NT2/D1 (cell line): ENCODE measurements at regions not wholly inside any gene's neighbourhood (a gene's known extent, or its start where the extent isn't known, plus 50 kb on each side); places are given as distances from the start of the nearest gene placed in this dataset.

ENCODE experiments used
- DNase-seq: peaks from one replicate; pipeline ENCODE4 v3.0.0-alpha.2; 2011; ENCODE audit warnings: low read depth, low spot score
- H3K27me3 ChIP-seq: 2 replicates; pipeline ENCODE4 v1.6.0; 2011; ENCODE audit warnings: mild to moderate bottlenecking; ENCODE audit not compliant: insufficient read length, insufficient read depth
- H3K36me3 ChIP-seq: 2 replicates; pipeline ENCODE4 v1.6.1; 2011; ENCODE audit warnings: mild to moderate bottlenecking, low read length, mixed read lengths; ENCODE audit not compliant: insufficient read depth, insufficient read length
- H3K4me1 ChIP-seq: 2 replicates; pipeline ENCODE4 v1.5.1; 2011; ENCODE audit not compliant: insufficient read depth, insufficient read length
- H3K4me3 ChIP-seq: 2 replicates; pipeline ENCODE4 v1.5.1; 2011; ENCODE audit warnings: low read depth; ENCODE audit not compliant: insufficient read length
- H3K9ac ChIP-seq: 2 replicates; pipeline ENCODE4 v1.6.0; 2011; ENCODE audit warnings: low read depth; ENCODE audit not compliant: insufficient read length
- H3K9me3 ChIP-seq: 2 replicates; pipeline ENCODE4 v1.5.1; 2011; ENCODE audit warnings: mild to moderate bottlenecking, low read length; ENCODE audit not compliant: insufficient read depth
- SUZ12 ChIP-seq: IDR thresholded peaks from 2 replicates; pipeline ENCODE4 v1.6.1; 2011; ENCODE audit not compliant: insufficient read length, insufficient read depth; ENCODE audit errors: extremely low read depth
- YY1 ChIP-seq: IDR thresholded peaks from 2 replicates; pipeline ENCODE4 v1.6.1; 2011; ENCODE audit not compliant: insufficient read length, insufficient read depth
- ZNF274 ChIP-seq: IDR thresholded peaks from 2 replicates; pipeline ENCODE4 v1.6.1; 2011; ENCODE audit warnings: mild to moderate bottlenecking, low read depth, low read length

DNA sequence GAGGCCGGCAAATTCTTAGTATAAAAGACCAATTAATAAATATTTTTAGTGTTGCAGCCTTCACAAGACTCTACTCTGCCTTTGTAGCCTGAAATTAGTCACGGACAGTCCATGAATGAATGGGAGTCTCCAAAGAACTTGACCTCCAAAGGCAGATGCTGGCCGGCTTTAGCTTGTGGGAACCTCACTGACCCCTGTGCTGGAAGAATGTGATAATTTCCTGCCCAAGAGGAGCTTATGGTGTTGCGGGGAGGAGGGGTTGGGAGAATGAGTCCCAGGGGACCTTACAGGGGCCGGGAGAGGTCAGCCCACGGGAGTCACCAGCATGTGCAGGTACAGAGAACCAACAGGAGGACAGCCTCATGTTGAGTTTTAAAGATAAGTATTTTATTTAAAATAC, 143.1 kb downstream of the IRX2 start:
- Histone ChIP-seq H3K36me3 (no peaks in the 10 kb centered on the region), H3K9me3 (no peaks in the 10 kb centered on the region), H3K9ac (no peak overlapping the region), H3K4me1 (no peaks in the 10 kb centered on the region), H3K4me3 (no peak overlapping the region), H3K27me3 (no peaks in the 10 kb centered on the region)
- no peak for TF ChIP-seq YY1
- no peak for TF ChIP-seq ZNF274
- no peak for TF ChIP-seq SUZ12
- DNase-seq, result no peak

- TF ChIP-seq SUZ12, result no peak
- no peak for TF ChIP-seq YY1
- TF ChIP-seq ZNF274, result no peak
- Histone ChIP-seq H3K36me3 (no peaks in the 10 kb centered on the region), H3K4me1 (no peaks in the 10 kb centered on the region), H3K4me3 (no peak overlapping the region), H3K9ac (no peak overlapping the region), H3K9me3 (no peaks in the 10 kb centered on the region), H3K27me3 (no peaks in the 10 kb centered on the region)
- DNase-seq, result no peak
These were observed 143.9 kb downstream of the IRX2 start for GRCh38 chr5:2607598-2607997.

GRCh38 chr5:2603272-2603575, 148.3 kb downstream of the IRX2 start:
- no peak for TF ChIP-seq ZNF274
- no peak for TF ChIP-seq YY1
- TF ChIP-seq SUZ12, result no peak
- DNase-seq, result no peak
- H3K9ac ChIP-seq, result no peak overlapping the region
- H3K4me1 ChIP-seq, result no peaks in the 10 kb centered on the region
- H3K9me3 ChIP-seq, result no peaks in the 10 kb centered on the region
- no peaks in the 10 kb centered on the region for H3K36me3 ChIP-seq
- H3K27me3 ChIP-seq, result no peaks in the 10 kb centered on the region
- no peak overlapping the region for H3K4me3 ChIP-seq

DNA sequence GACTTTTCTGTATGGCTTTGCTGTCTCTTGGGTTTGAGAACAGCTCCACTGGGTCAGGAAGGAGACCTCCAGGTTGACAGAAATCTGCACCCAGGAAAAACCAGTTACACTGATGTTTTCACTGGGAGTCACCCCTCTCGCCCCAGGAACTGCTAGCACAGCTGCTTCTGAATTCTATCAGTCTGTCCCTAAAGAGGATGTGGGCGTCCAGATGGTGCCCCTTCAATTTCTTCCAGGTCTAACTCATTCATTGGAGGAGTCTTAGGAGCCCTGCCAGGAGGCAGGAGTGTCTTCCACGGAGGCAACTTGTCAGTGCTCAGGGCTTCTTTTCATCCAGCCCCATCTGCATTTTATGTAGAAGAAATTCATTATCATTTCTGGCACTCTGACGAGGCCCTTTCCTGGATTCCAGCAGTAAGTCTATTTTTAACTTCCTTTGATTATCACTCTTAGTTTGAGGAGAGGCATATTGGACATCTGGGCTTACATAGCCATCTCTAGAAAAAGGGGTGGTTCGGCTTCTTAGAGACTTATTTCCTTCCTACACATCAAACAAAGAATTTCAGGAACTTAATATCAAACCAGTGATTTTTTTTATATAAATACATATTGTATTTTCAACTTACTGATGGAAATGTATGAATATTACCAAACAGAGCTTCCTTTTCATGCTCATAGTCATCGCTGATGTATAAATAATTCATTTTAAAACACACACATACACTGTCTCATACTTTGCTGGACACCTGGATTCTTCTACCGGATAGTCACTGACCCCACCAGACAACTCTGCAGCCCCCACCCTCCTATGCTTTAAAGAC, 148.8 kb downstream of the IRX2 start:
- H3K27me3 ChIP-seq, result no peaks in the 10 kb centered on the region
- H3K9ac ChIP-seq, result no peak overlapping the region
- no peak overlapping the region for H3K4me3 ChIP-seq
- no peaks in the 10 kb centered on the region for H3K4me1 ChIP-seq
- DNase-seq, result no peak
- no peaks in the 10 kb centered on the region for H3K36me3 ChIP-seq
- no peaks in the 10 kb centered on the region for H3K9me3 ChIP-seq
- no peak for TF ChIP-seq ZNF274
- TF ChIP-seq YY1, result no peak
- TF ChIP-seq SUZ12, result no peak

DNA sequence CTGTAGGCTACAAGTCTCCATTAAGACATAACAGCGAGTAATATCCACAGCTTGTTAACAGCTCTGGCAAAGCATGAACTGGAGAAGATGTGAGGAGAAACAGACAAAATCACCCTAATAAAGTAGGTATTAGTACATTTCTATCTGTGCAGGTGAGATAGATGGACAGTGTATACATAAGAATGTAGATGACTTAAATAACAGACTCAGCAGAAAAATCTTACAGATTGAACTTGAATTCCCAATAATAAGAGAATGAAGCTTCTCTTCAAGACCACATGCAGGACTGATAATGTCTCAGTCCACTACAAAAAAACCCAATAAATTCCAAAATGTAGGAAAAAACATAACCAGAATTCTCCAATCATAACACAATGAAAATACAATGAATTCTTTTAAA, 153.0 kb downstream of the IRX2 start:
- H3K36me3 ChIP-seq, result no peaks in the 10 kb centered on the region
- no peak overlapping the region for H3K9ac ChIP-seq
- no peaks in the 10 kb centered on the region for H3K4me1 ChIP-seq
- no peak overlapping the region for H3K4me3 ChIP-seq
- no peak for TF ChIP-seq SUZ12
- TF ChIP-seq YY1, result no peak
- TF ChIP-seq ZNF274, result no peak
- no peak for DNase-seq
- H3K27me3 ChIP-seq, result no peaks in the 10 kb centered on the region
- no peaks in the 10 kb centered on the region for H3K9me3 ChIP-seq

DNA sequence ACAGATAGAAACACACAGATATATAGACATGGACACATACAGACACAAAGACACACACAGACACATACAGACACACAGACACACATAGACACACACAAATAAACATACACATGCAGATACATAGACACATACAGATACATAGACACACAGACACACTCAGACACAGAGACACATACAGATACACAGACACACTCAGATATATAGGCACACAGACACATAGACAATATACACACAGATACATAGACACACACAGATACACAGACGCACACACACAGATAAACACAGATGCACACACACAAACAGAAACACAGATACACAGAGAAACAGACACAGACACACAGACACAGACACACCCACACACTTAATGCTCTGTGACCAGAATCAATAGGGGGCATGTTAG, 156.8 kb downstream of the IRX2 start:
- no peak for DNase-seq
- H3K27me3 ChIP-seq, result no peaks in the 10 kb centered on the region
- H3K9me3 ChIP-seq, result no peaks in the 10 kb centered on the region
- no peak overlapping the region for H3K9ac ChIP-seq
- TF ChIP-seq ZNF274, result no peak
- no peaks in the 10 kb centered on the region for H3K4me1 ChIP-seq
- no peaks in the 10 kb centered on the region for H3K36me3 ChIP-seq
- H3K4me3 ChIP-seq, result no peak overlapping the region

DNA sequence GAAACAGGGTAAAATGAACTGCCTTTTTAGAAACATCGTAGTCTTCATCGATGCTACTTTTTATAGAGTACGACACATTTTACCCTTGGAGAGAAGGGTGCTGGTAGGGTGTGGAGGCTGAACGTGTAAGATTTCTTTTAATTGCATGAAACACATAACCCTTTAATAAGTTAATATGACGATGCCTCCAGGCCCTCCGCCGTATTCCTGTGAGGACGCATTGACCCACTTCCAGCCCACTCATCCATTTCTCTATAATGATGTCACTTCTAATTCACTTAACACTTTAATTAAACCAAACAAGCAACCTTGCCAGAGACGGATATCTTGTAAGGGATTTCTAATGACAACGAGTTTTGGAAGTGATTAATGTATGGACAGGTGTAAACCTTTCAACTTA, 158.7 kb downstream of the IRX2 start:
- Histone ChIP-seq H3K4me3 (no peak overlapping the region), H3K9me3 (no peaks in the 10 kb centered on the region), H3K4me1 (no peaks in the 10 kb centered on the region), H3K9ac (no peak overlapping the region), H3K27me3 (no peaks in the 10 kb centered on the region), H3K36me3 (no peaks in the 10 kb centered on the region)
- DNase-seq, result no peak
- TF ChIP-seq SUZ12 (no peak), ZNF274 (no peak), YY1 (no peak)
